Cerebellar cortex (tissue), 1 donor: ENCODE measurements at regions not wholly inside any gene's neighbourhood (a gene's known extent, or its start where the extent isn't known, plus 50 kb on each side); places are given as distances from the start of the nearest gene placed in this dataset.
A peak's percentile ranks its signal among the peaks of the same experiment; 100 is the strongest.
"Not testable (repeated sequence)": the region's sequence is repeated elsewhere in the genome, so short reads cannot be mapped to it uniquely, and the experiment has no call there.

Experiments used
- DNase-seq: peaks from one replicate; pipeline ENCODE4 v3.0.0-alpha.2; 2015; ENCODE audit warnings: low spot score

DNA sequence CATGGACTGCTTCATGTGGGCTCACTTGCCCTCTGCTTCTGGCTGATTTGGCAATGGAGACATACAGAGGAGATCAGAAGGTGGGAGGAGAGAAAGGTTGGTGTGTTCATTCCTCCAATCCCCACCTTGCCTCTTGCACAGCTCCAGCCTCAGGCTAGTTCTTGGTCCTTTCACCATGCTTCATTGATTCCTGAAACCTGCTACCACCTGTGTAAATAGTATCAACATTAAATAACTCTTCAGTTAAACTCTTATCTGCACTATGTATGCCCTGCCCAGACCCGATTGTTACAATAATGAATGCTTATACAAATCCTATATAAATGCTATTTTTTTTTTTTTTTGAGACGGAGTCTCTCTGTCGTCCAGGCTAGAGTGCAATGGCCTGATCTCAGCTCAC is 174.5 kb downstream of the CD83 start:
- DNase-seq: no peak

DNA sequence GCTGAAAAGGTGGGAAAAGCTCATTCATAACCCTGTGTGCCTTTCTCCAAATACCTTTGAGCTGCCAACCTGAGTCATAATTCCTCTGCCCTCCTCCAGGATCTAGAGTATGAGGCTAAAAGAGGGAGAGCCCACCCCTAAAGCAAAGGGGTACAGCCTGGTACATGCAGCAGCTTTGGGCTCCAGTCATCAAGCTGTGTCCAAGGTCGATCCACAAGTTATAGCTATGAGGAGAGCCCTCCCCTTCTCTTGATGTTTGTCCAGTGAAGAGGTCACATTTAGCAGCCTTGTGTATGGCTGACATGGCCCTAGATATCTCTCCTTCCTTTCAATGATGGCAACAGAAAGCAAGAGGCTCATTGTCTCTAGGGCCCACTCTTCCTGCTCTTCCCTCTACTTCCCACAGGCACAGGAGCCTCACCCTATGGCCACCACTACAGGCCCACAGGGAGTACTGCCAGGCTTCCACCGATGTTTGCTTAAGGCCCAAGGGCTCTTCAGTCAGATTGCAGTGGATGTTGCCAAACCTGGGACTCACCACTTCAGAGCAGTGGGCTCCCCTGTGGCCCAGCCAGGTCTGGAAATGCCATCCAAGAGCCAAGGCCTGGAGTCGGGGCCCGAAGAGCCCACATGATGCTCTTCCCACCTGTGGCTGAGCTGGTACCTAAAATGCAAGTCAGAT is 176.8 kb downstream of the CD83 start:
- no peak for DNase-seq

DNA sequence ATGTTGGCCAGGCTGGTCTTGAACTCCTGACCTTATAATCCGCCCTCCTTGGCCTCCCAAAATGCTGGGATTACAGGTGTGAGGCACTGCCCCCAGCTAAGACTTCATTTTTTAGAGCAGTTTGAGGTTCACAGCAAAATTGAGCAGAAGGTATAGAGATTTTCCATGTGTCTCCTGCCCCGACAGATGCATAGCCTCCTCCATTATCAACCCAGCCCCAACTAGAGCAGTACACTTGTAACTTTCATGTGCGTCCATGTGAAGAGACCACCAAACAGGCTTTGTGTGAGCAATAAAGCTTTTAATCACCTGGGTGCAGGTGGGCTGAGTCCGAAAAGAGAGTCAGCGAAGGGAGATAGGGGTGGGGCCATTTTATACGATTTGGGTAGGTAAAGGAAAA is 179.1 kb downstream of the CD83 start:
- DNase-seq: not testable (repeated sequence)

DNA sequence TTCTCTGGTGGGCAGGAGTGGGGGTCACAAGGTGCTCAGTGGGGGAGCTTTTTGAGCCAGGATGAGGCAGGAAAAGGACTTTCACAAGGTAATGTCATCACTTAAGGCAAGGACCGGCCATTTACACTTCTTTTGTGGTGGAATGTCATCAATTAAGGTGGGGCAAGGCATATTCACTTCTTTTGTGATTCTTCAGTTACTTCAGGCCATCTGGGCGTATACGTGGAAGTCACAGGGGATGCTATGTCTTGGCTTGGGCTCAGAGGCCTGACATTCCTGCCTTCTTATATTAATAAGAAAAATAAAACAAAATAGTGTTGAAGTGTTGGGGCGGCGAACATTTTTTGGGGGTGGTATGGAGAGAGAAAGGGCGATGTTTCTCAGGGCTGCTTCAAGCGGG is 179.5 kb downstream of the CD83 start:
- not testable (repeated sequence) for DNase-seq

DNA sequence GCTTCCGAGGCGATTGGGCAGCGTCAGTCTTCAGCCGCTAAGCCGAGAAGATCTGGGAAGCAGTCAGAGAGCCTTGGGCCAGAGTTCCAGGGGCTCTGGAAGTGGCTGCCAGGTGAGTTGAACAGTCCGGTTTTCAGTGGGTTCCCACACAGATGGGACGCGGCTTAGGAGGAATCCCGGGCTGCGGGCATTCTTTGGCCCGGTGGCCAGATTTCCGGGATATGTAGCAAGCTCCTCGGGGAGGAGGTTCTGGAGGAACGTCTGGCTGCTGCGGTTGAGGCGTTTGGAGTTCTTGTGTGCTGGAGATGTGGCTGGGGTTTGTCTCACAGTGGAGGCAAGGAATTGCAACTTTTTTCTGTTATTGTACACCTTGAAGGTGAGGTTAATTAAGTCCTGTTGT is 182.6 kb downstream of the CD83 start:
- DNase-seq: not testable (repeated sequence)

DNA sequence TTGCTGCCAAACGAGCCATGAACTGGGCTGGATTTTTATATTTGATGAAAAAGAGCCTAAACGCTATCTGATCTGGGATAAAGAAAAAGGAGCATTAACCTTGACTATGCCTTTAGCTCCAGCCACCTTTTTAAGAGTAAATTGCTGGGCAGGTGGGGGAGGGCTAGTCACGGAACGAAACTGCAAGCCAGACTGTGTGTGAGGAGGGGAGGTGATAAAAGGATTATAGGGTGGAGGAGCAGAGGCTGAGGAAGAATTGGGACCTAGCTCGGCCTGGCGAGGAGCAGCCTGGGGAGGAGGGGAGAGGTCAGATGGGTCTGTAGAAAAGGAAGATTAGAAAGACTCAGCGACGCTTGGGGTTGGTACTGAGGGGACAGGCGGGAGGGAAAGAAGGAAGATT is 183.1 kb downstream of the CD83 start:
- not testable (repeated sequence) for DNase-seq

DNA sequence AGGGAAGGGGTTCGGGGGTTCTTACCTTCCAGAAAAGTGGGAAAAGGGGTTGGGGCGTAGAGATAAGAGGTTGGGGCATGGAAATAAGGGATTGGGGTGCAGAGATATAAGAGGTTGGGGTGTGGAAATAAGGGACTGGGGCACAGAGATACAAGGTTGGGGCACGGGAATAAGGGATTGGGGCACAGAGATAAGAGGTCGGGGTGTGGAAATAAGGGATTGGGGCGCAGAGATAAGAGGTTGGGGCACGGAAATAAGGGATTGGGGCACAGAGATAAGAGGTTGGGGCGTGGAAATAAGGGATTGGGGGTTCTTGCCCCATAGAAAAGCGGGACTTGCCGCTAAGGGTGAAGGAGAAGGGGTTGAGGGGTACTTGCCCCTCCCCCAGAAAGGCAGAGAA is 183.9 kb downstream of the CD83 start:
- not testable (repeated sequence) for DNase-seq

DNA sequence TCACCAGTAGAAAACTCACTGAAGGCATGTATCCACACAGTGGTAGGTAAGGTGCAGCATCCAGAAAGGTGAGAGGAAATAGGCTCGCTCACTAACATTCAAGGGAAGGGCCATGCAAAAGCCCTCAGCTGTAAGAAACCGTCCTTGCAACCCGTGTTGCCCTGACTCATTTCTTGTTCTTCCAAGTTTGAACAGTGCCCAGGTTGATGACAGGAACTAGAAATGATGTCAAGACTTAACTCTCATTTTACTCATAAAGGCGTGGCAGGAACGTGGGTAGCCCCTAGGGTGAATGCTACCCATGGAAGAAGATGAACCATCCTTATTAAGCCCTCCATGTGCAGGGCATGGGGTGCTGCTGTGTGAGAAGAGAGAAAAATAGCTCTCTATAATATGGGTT is 187.6 kb downstream of the CD83 start:
- no peak for DNase-seq

DNA sequence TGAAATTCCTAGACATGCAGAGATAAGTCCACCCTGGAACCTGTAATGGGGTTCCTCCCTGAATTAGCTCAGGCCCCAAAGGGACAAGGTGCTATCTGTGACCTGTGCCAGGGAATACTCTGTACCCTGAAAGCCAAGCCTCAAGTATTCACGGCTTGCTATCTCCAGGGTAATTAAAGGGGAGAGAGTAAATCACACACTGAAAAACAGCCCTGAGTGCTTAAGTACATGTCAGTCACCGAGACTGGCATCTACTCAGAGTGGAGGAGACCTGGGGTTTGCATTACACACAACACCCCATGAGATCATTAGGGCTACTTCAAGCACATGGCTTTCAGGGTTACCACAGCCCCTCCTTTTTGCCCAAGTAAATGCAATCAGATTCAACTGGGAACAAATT is 188.1 kb downstream of the CD83 start:
- no peak for DNase-seq

DNA sequence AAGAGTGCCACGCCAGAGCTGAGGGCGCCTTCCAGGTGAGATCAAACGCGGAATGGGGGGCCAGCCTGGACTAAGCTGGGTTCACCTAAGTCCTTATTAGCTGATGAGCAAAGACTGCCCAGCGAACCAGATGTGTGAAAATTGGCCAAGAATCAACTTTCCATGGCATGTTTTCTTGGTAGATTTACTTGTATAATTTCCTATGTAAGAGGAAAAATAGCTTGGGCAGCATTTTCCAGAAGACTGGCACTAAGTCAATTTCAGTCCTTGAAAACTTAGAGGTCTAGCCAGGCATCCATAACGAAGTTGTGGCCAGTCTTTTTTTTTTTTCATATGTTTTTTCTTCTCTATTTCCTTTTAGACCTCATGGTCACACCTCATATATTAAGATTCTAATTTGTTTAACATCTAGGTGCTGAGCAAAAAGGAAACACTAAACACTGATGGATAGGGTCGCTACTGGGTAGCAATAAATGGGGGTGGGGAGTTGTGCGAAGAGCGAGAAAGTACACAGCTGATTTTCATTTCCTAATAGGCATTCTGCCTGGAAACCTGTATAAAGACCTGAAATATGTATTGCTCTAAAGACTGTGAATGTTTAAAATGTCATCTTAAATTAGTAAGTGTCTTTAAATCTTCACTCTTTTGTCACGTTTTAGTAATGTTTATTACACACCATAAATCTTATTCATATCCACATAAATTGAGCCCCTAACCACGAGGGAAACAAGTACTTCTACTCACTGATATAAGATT is 188.8 kb downstream of the CD83 start:
- no peak for DNase-seq

DNA sequence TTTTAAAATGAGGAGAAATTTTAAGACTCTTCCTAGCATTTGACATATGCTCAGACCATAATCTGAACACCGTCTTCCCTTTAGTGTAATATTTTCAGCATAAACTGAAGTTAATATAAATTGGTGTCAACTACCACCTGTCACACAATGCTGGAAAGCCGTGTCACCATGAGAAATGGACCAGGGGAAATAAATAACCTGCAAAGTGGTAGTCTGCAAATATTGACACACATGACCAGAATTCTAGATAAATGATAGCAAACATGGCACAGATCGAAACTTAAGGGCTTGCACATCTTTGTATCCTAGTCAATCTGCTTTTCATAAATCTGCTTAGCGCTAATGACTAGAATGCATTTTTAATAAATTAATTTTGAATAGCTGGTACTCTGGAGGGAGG is 191.9 kb downstream of the CD83 start:
- no peak for DNase-seq

DNA sequence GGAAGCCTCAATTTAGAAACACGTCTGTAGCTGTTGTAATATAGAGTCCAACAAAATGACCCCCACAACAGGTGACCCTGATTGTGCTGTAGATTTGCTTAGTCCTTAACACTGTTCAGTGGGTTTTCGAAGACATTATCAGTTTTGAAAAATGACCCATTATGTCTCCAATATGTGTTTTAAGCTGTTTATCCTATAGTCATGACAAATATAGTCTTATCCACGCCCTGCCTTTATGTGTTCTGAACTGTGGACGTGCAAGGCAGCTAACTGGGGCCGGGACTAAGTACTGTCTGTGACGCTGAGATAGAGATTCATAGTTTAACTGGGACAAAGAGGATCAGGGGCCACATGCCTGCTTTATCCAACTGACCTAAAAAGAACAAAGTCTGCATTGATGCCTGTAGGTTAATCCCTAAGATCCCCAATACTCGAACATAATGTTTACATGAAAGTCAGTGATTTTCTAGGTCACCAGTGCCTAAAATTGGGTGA is 192.4 kb downstream of the CD83 start:
- no peak for DNase-seq

DNA sequence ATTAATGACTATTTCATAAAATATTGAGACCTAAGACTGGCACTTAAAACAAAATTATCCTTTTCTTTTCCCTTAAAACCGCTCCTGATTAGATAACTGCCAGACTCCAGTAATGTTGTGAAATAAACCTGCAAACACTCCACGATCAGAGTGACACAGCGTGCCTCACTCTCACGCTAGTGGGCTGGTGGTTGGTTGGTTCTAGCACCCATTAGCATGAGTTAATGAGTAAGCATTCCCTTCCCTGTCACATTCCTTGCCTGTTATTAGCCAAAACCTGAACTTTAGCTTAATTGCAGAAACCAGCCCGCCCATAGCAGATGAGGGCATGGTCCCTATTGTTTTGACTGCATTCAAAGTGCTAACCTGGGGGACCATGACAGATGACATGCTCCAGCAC is 193.4 kb downstream of the CD83 start:
- DNase-seq: no peak

DNA sequence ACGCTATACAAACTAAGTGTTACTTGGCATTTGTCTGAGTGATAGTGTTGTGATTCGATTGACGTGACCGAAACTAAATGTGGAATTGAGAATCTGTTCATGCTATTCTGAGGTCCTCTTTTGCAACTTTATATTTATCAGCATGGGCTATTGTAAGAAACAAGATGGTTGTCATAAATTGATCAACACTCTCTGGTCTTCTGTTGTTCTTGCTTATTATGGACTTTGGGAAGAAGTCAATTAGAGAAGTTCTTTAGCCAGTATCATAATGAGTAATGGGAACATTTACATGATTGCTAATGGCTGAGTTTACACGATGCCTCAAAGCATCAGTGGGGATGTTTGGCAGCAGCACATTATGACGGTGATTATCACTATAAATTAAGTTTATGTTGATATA is 195.0 kb downstream of the CD83 start:
- DNase-seq: no peak

DNA sequence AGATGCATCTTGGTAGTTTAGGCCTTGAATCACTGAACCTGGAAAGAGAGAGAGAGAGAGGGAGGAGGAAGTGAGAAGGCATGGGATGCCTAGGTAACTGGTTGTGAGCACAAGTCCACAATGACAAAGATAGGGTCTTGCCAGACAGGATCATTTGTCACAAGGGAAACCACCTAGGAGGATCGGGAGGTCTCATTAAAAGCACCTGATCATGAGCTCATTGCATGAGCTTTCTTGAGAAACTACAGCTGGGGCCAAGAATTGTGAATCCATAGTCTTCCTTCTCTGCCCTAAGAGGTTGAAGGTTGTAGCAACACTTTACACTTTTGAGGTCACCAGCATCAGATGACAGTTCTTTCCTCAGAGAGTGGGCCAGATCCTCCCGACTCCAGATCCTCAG is 195.7 kb downstream of the CD83 start:
- DNase-seq: no peak

DNA sequence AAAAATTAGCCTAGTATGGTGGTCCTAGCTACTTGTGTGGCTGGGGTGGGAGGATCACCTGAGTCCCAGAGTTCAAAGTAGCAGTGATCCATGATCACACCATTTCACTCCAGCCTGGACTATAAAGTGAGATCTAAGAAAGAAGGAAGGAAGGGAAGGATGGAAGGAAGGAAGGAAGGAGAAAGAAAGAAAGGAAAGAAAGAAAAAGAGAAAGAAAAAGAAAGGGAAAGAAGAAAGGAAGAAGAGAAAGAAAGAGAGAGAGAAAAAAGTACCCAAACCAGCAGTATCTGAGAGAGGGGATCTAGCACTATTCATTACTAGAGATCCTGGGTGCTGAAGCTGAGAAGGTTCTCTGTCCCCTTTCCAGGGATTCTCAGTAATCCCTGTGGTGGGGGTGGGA is 197.8 kb downstream of the CD83 start:
- DNase-seq: no peak

DNA sequence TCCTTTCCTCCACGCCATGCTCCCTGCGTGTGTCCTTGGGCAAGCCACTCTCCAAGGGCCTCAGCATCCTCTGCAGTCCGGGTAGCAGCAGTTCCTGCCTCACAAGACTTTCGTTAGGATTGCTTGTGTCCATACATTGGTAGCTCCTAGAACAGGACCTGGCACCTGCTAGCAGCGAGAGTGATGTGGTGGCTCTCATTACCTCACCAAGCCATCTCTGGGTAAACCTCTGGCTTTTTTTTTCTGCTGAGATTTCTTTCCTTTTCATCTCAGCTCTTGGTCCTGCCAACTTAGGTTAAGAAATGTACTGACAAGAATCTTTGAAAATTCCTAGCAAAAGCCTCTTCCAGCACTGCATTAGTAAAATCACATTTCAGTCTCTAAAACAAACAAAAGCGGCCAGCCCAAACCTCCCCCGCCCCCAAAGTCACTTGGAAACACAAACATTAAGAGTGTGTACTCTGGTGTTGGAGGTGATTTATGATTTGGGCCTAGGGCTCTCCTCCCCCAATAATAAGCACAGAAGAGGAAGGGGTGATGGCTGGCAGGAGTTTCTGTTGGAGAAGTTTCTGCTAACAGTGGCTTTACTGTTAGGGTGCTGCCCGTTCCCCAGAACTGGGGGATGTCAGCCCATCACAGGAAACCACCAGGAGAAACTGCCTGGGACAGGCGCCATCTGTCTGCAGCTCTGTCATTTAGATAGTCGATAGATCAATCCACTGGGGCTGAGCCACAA is 199.2 kb downstream of the CD83 start:
- DNase-seq: no peak

DNA sequence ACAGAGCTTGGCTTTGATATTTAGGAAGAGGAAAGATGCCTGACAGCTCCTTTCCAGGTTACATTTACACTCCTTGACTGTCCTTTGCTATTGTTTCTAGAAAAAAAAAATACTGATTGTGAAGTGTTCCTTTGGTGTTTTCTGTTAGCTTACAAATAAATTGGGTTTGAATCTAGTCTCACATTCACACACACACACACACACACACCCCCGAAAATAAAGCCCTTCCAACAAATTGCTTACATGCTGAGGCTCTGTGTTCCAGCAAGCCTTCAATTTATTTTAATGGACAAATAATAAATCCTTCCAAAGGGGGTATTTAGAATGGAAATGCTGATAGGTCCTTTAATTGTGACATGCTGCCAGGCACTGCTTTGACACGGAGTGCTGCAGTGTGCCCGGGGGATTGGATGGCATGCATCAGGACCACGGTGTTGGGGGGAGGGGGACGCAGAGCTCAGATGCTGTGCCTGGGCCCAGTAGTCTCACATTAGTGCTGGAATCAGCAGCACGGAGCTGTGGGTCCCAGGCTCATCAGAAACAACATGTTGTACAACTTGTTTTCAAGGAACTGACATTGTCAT is 199.9 kb downstream of the CD83 start:
- DNase-seq: no peak

DNA sequence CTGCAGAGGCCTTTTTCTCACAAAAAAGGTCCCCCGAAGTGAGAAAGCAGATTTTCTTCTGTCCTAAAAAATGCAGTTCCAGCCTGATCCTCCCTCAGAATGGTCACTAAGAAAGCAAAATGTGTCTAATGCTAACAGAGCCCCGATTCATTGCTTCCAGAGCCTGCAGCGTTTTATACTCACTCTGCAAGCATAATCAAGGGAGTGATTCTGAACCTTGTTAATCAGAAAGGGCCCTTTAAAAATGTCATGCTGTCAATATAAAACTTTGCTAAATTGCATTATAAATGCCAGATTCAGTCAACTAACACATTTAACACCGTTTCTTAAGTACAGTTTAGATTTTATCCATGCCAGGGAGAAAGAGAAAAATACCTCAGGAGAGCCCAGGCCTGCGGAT is 202.8 kb downstream of the CD83 start:
- no peak for DNase-seq

DNA sequence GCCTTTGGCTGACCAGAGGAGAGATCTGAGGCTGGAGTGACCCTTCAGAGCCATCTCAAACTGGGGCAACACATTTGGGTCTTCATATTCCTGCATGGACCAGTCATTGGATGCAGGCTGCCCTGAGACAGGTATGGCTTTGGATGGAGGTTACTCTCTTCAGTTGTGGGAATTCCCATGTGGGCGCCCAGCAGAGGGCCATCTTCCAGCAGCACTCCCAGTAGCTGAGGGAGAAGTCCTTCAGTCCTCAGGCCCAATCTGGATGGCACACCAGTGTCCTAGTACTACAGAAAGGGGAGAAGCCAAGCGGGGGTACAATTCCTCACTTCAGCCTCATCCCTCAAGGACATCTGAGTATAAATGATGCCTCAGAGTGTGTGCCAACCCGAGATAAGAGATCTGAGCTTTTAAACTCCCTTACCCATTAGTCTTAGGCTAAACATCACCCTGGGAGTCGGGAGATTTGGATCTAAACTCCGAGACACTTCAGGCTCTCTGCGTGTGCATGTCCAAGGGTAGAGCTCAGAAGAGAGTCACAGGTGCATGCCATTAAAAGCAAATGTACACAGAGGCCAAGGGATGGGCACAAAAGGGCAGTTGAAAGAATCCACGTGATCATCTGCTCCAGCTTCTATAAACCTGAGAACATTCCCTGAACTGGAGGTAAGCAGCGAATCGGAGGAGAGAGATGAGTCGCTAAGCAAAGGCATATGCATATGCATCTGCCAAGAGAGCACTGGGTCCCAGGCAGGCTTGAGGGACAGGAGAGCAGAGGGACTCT is 204.6 kb downstream of the CD83 start:
- DNase-seq: no peak

DNA sequence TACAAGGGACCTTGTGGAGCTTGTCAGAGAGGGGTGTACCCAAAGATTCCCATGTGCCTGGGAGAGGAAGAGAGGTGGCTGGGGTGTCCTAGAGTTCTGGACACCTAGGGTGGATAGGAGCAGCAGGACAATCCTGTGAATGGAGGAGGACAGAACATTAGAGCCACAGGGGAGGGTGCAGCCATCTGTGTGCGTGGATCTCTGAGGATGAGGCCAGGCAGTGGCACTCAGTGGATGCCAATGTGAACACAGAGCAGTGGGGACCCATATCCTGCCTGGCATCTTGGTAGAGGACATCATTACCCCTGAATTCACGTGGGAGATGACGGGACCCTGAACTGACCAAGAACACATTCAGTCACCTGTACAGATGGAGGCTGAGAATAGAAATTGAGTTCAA is 205.3 kb downstream of the CD83 start:
- peak; percentile 50 for DNase-seq

DNA sequence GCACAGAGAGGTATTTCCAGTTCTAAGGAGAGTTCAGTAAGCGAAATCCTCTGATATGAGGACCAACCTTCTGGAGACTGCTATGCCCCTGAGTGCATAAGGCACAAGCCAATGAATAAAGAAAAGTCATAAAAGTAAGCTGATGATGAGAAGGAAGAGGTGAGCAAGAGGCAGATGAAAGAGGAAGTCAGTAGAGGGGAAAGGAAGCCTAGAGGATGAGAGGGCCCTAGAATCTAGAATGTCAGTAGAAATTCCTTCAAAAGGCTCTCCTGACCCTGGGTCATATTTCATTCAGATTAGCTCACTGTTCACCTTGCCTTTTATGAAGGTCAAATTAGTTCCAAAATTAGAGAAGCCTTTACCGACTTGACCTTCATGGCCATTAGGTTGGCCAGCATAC is 209.2 kb downstream of the CD83 start:
- DNase-seq: no peak
